HG02981 (cell line): ENCODE measurements at regions not wholly inside any gene's neighbourhood (a gene's known extent, or its start where the extent isn't known, plus 50 kb on each side); places are given as distances from the start of the nearest gene placed in this dataset.
"Not testable (repeated sequence)": the region's sequence is repeated elsewhere in the genome, so short reads cannot be mapped to it uniquely, and the experiment has no call there.

ENCODE experiments used
- ATAC-seq: cut with Tn5 transposase; IDR thresholded peaks from one replicate; pipeline ENCODE4 v1.9.1; 2021; ENCODE audit warnings: mild to moderate bottlenecking, moderate library complexity; ENCODE audit not compliant: unreplicated experiment

DNA sequence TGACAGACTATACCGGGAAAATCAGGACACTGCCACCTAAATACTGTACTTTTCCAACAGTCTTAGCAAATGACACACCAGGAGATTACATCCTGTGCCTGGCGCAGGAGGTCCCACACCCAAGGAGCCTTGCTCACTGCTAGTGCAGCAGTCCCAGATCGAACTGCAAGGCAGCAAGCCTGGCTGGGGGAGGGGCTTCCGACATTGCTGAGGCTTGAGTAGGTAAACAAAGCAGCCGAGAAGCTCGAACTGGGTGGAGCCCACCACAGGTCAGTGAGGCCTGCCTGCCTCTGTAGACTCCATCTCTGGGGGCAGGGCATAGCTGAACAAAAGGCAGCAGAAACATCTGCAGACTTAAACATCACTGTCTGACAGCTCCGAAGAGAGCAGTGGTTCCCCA, 1360.0 kb downstream of the UQCRFS1 start:
- ATAC-seq = not testable (repeated sequence)

DNA sequence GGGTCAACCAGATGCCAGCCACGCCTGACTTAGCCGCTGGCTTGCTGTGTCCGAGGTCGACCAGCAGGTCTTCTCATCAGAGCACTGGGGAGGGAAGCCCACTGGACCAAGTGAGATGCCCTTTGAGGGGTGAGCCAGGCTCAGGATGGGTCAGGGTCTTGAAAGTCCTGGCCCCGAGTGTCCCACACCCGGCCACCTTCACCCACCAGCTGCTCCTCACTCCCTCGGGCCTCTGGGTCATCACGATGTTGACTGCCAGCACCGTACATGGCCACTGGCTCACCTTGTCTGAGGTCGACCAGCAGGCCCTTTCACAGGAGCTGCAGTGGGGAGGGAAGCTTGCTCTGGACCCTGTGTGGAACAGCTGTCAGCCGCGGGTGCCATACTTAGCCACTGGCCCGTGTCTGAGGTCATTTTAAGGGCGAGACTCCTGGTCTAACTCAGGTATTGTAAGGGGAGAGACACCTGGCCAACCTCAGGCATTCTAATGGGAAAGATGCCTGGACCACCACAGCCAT, 1361.3 kb downstream of the UQCRFS1 start:
- no peak for ATAC-seq

DNA sequence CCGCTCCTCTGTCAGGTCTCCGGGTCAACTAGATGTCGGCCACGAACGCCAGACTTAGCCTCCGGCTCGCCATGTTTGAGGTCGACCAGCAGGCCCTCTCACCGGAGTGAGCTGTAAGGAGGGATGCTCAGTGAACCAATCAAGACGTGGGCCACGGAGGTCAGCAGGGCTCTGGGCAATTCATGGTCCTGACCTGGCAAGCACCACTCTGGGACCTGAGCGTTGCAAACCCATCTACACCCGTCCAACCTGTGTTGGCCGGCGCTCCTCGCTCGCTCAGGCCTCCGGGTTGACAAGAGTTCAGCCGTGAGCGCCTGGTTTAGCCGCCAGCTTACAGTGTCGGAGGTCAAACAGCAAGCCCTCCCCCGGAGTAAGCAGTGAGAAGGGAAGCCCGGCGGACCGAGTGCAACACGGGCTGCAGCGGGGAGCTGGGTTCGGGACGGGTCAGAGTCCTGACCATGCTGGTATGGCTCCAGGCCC, 1361.9 kb downstream of the UQCRFS1 start:
- ATAC-seq = no peak

- ATAC-seq = no peak
Observed at GRCh38 chr19:27846944-27847343, 1366.0 kb downstream of the UQCRFS1 start.

- ATAC-seq = no peak
Observed at GRCh38 chr19:27844261-27844660, 1368.7 kb downstream of the UQCRFS1 start.

DNA sequence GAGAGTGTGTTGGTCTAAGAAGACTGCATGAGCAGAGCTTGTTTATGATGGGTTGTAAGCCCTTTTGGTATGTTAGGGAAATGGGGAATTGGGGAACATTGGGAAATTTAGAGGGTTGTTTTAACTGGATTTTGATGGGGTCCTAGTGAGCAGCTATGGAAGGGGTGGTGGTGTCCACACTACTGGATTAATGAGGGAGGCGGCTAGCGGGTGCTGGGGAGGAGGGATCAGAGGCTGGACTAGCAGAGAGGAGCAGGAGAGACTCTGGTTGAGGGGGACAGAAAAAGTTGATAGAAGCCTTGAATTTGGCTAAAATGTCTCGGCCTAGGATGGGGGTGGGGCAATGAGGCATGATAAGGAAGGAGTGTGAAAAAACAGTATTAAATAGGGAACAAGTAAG, 1369.1 kb downstream of the UQCRFS1 start:
- ATAC-seq = no peak

DNA sequence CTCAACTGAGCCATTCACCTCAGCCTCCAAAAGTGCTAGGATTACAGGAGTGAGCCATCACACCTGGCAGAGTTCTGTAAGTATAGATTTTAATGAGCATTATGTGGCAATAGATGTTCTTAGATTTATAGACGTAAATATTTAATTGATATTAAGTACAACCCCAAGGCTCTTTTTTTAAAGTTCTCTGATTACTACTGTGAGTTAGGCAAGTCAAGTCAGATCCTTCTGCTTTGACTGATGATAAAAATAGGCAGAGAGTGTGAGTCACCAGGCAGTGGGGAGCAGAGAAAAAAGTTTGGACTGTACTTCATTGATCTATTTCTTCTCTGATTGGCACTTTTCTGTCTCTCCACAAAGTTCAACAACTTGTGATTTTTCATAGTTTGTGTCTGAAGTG, 1379.9 kb downstream of the UQCRFS1 start:
- ATAC-seq = no peak

DNA sequence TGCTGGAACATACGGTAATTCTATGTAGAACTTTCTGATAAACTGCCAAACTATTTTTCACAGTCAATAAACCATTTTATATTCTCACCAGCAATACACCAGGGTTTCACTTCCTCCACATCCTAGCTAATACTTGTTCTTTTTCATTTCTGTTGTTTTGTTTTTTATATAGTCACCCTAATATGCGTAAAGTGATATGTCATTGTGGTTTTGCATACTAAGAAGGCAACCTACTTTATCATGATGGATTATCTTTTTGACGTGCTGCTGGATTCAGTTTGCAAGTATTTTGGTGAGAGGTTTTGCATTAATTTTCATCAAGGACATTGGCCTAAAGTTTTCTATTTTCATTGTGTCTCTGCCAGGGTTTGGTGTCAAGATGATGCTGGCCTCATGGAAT, 1384.1 kb downstream of the UQCRFS1 start:
- ATAC-seq = no peak

- no peak for ATAC-seq
Observed at GRCh38 chr19:27824108-27824507, 1388.8 kb downstream of the UQCRFS1 start.

DNA sequence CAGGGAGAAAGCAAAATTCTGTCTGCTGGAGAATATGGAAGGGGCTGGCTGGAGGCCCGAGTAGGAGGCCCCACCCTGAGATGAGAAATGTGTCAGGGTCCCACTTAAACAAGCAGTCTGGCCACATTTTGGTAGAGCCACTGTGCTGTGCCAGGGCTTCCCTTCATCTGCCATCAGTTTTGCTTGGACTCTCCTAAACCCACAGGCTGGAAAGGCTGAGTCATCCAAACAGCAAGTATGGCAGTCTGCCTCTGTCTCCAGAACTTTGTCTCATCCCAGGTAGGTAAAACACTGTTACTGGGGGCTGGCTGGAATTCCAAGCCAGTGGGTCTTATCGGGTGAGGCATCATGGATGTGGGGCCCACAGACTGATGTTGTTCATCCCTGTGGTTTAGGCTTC, 1390.6 kb downstream of the UQCRFS1 start:
- ATAC-seq = no peak

DNA sequence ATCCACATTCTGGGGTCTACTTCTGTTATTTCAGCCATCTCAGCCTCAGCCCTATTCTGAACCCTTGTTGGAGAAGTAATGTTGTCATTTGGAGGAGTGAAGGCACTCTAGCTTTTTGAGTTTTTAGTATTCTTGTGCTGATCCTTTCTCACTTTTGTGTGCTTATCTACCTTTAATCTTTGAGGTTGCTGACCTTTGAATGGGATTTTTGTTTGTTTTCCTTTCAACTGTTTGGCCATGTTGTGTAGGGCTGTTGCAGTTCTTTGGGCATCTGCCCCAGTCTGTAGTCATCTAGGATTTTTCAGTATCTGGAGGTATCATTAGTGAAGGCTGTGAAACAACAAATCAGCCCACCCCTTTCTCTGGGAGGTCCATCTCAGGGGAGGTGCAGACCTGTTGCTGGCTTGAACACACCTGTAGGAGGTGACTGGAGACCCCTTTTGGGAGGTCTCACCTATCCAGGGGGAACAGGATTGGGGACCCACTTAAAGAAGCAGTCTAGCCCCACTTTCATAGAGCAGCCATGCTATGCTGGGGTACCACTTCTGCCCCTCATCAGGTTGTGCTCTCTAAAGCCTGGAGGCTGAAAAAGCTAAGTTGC, 1391.4 kb downstream of the UQCRFS1 start:
- no peak for ATAC-seq

- no peak for ATAC-seq
Observed at GRCh38 chr19:27815985-27816384, 1397.0 kb downstream of the UQCRFS1 start.

DNA sequence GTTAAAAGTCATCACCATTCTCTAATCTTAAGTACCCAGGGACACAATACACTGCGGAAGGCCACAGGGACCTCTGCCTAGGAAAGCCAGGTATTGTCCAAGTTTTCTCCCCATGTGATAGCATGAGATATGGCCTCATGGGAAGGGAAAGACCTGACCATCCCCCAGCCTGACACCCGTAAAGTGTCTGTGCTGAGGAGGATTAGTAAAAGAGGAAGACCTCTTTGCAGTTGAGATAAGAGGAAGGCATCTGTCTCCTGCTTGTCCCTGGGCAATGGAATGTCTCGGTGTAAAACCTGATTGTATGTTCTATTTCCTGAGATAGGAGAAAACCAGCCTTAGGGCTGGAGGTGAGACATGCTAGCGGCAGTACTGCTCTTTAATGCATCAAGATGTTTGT, 1398.1 kb downstream of the UQCRFS1 start:
- not testable (repeated sequence) for ATAC-seq

- ATAC-seq = not testable (repeated sequence)
Observed at GRCh38 chr19:27814274-27814673, 1398.7 kb downstream of the UQCRFS1 start.

- no peak for ATAC-seq
Observed at GRCh38 chr19:27806471-27807070, 1406.4 kb downstream of the UQCRFS1 start.

- no peak for ATAC-seq
Observed at GRCh38 chr19:27805848-27806247, 1407.1 kb downstream of the UQCRFS1 start.

GRCh38 chr19:27802293-27802692, 1410.7 kb downstream of the UQCRFS1 start:
- not testable (repeated sequence) for ATAC-seq

DNA sequence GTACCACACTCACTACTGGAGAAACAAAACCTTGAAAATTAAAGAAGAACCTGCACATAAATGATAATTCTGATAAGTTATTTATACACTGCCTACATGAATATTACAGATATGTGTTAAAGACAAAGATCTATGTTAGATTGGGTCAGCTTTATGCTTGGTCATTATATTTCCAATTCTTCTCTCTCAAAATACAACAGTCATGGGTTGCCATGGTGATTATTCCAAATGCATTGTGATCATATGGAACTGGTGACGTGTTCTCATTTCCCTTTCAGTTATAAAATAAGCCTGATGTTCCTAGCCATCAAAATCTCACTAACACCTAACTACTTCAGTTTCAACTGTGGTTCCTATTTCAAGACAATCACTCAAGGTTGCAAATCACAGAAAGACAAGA, 1416.4 kb downstream of the UQCRFS1 start:
- no peak for ATAC-seq

DNA sequence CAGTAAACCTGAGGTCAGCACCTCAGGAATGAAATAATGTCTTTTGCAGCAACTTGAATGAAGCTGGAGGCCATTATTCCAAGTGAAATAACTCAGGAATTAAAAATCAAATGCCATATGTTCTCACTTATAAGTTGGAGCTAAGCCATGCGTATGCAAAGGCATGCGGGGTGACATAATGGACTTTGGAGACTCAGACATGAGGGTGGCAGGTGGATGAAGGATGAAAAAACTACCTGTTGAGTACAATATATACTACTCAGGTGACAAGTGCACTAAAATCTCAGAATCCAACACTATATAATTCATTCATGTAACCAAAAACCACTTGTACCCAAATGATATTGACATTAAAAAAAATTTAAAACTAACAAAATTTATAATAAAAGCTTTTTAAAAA, 1416.9 kb downstream of the UQCRFS1 start:
- no peak for ATAC-seq

DNA sequence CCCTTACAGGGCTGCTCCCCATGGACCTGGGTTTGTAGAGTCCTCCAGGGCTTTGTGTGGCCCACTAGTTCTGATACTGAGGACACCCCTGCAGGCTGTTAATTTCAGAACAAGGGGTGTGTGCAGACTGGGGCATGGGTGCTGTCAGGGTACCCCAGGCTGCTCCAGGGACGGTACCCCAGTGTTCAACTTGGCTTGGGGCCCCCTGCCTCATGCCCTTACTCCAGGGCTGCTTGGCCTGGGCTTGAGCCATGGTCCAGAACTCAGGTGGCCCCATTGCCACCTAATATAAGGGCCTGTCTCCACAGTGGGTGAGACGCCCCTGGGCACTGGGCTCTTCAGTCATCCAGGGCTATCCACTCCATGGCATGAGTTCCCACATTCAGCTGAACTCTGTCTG, 1417.6 kb downstream of the UQCRFS1 start:
- no peak for ATAC-seq

GRCh38 chr19:27794494-27795042, 1418.4 kb downstream of the UQCRFS1 start:
- peak; percentile 5 for ATAC-seq
